Hepatocyte (in vitro differentiated cells): ENCODE measurements at regions not wholly inside any gene's neighbourhood (a gene's known extent, or its start where the extent isn't known, plus 50 kb on each side); places are given as distances from the start of the nearest gene placed in this dataset.

Experiments used
- DNase-seq: peaks from one replicate; pipeline ENCODE4 v3.0.0-alpha.2; 2016; ENCODE audit warnings: low spot score
- H2AFZ ChIP-seq: fragments of 200-600 bp; sonication (generic); 2 replicates; pipeline ENCODE4 v1.6.0; 2016; ENCODE audit warnings: antibody characterized with exemption, mild to moderate bottlenecking
- H3K27ac ChIP-seq: fragments of 200-600 bp; sonication (generic); 2 replicates; pipeline ENCODE4 v1.5.1; 2016; ENCODE audit warnings: mild to moderate bottlenecking
- H3K27me3 ChIP-seq: fragments of 200-600 bp; sonication (generic); 2 replicates; pipeline ENCODE4 v1.6.1; 2016
- H3K36me3 ChIP-seq: fragments of 200-600 bp; sonication (generic); replicated peaks from 2 replicates; pipeline ENCODE4 v1.5.1; 2016; ENCODE audit warnings: low read depth; ENCODE audit not compliant: insufficient read depth
- H3K4me1 ChIP-seq: fragments of 200-600 bp; sonication (generic); 2 replicates; pipeline ENCODE4 v1.5.1; 2016; ENCODE audit warnings: mild to moderate bottlenecking, moderate library complexity; ENCODE audit not compliant: insufficient read depth
- H3K4me2 ChIP-seq: fragments of 200-600 bp; sonication (generic); 2 replicates; pipeline ENCODE4 v1.6.0; 2016
- H3K4me3 ChIP-seq: fragments of 200-600 bp; sonication (generic); 2 replicates; pipeline ENCODE4 v1.5.1; 2016; ENCODE audit warnings: mild to moderate bottlenecking
- H3K79me2 ChIP-seq: fragments of 200-600 bp; sonication (generic); 2 replicates; pipeline ENCODE4 v1.6.0; 2017; ENCODE audit warnings: mild to moderate bottlenecking
- H3K9me2 ChIP-seq: fragments of 200-600 bp; sonication (generic); replicated peaks from 2 replicates; pipeline ENCODE4 v1.6.0; 2017; ENCODE audit warnings: mild to moderate bottlenecking; ENCODE audit not compliant: insufficient read depth
- H3K9me3 ChIP-seq: fragments of 200-600 bp; sonication (generic); 2 replicates; pipeline ENCODE4 v1.5.1; 2016; ENCODE audit warnings: low read depth, mild to moderate bottlenecking
- H4K20me1 ChIP-seq: fragments of 200-600 bp; sonication (generic); 2 replicates; pipeline ENCODE4 v1.6.0; 2016; ENCODE audit warnings: mild to moderate bottlenecking; ENCODE audit not compliant: insufficient read depth, poor library complexity, severe bottlenecking
- CTCF ChIP-seq: fragments of 200-600 bp; sonication (generic); IDR thresholded peaks from 2 replicates; pipeline ENCODE4 v1.5.1; 2016; ENCODE audit warnings: antibody characterized with exemption, mild to moderate bottlenecking; ENCODE audit not compliant: poor library complexity
- EZH2 ChIP-seq: fragments of 200-600 bp; sonication (generic); IDR thresholded peaks from 2 replicates; pipeline ENCODE4 v1.6.1; 2016; ENCODE audit warnings: antibody characterized with exemption, mild to moderate bottlenecking, borderline replicate concordance
- EZH2phosphoT487 ChIP-seq: fragments of 200-600 bp; sonication (generic); IDR thresholded peaks from one replicate; pipeline ENCODE4 v1.6.1; 2018; ENCODE audit warnings: antibody characterized with exemption, mild to moderate bottlenecking, low read depth, moderate library complexity; ENCODE audit not compliant: unreplicated experiment, severe bottlenecking
- WGBS: methylation state at CpG from one replicate; pipeline ENCODE4 v1.1.6; 2016; ENCODE audit warnings: low lambda C conversion rate; ENCODE audit errors: missing lambda C conversion rate; 5-methylcytosine and 5-hydroxymethylcytosine counted together

- Histone ChIP-seq H3K27ac (no peak overlapping the region), H3K79me2 (no peaks in the 10 kb centered on the region), H4K20me1 (no peaks in the 10 kb centered on the region), H3K4me1 (no peaks in the 10 kb centered on the region), H3K9me3 (no peaks in the 10 kb centered on the region), H3K4me2 (no peak overlapping the region), H3K36me3 (no peaks in the 10 kb centered on the region), H3K9me2 (no peaks in the 10 kb centered on the region), H2AFZ (no peak overlapping the region), H3K27me3 (peaks cover 5% of the 10 kb centered on the region), H3K4me3 (no peak overlapping the region)
- DNase-seq = no peak
- TF ChIP-seq EZH2 (no peak), EZH2phosphoT487 (no peak), CTCF (no peak)
- WGBS = 85% methylated on average over 8 of the region's 8 CpGs
Measured at GRCh38 chr9:7227951-7228350, 470.2 kb downstream of the KDM4C start.

- no peaks in the 10 kb centered on the region for H3K4me1 ChIP-seq
- H3K27me3 ChIP-seq = peaks cover 3% of the 10 kb centered on the region
- H3K9me2 ChIP-seq = no peaks in the 10 kb centered on the region
- H3K79me2 ChIP-seq = no peaks in the 10 kb centered on the region
- H3K27ac ChIP-seq = no peak overlapping the region
- no peak overlapping the region for H3K4me2 ChIP-seq
- H2AFZ ChIP-seq = no peak overlapping the region
- no peak for DNase-seq
- no peak for TF ChIP-seq EZH2phosphoT487
- no peak for TF ChIP-seq CTCF
- TF ChIP-seq EZH2 = no peak
- no peaks in the 10 kb centered on the region for H3K36me3 ChIP-seq
- H3K4me3 ChIP-seq = no peak overlapping the region
- H4K20me1 ChIP-seq = no peaks in the 10 kb centered on the region
- WGBS = 84% methylated on average over 7 of the region's 7 CpGs
- no peaks in the 10 kb centered on the region for H3K9me3 ChIP-seq
Measured at GRCh38 chr9:7226007-7226640, 468.4 kb downstream of the KDM4C start.
